NCI-H1417 treated with DMSO at 0.1 percent for 48 hours (cell line): ENCODE measurements at regions not wholly inside any gene's neighbourhood (a gene's known extent, or its start where the extent isn't known, plus 50 kb on each side); places are given as distances from the start of the nearest gene placed in this dataset.
"Not testable (repeated sequence)": the region's sequence is repeated elsewhere in the genome, so short reads cannot be mapped to it uniquely, and the experiment has no call there.

ENCODE experiments used
- DNase-seq: peaks from one replicate; lab custom pipeline; 2025; lab: John Stamatoyannopoulos, UW

- DNase-seq: no peak
Measured at GRCh38 chr7:20083781-20084180, 133.4 kb downstream of the MACC1 start.

DNA sequence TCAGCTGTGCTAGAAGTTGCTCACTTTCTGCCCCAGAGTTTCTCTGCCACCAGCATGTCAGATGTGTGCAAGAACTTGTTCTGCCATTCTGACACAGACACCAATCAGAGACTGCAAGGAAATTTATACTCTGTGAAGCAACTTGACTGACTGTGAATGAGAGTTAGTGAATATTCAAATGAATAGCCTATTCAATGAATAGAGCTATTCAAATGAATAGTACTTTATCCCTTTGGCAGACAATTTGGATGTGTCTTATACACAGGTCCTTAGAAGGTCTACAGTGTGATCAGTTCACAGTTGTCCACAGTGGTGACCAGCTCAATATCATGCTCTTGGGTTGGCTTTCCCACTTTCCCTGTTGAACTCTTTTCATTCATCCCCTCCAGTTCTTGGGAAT lies 138.1 kb downstream of the MACC1 start:
- no peak for DNase-seq

DNA sequence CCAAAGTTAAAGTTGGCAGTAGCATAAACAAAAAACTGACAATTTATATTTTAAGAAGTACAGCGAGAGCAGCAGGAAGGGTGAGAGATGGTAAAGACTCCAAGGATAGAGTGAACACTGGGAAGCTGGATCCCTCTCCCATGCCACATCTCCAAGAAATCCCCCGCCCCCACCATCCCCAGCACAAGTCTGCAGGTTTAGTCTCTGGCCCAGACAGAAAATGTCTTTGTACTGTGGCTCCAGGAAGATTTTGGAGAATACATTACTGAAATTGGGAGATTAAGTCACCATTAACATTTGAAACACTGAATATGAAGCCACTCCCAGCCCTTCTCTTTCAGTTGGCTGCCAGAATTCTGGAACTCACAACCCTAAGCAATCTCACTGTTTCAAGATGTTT lies 140.3 kb downstream of the MACC1 start:
- no peak for DNase-seq

- no peak for DNase-seq
Measured at GRCh38 chr7:20075992-20076820, 141.0 kb downstream of the MACC1 start.

GRCh38 chr7:20075440-20075839 lies 141.7 kb downstream of the MACC1 start:
- DNase-seq: no peak

DNA sequence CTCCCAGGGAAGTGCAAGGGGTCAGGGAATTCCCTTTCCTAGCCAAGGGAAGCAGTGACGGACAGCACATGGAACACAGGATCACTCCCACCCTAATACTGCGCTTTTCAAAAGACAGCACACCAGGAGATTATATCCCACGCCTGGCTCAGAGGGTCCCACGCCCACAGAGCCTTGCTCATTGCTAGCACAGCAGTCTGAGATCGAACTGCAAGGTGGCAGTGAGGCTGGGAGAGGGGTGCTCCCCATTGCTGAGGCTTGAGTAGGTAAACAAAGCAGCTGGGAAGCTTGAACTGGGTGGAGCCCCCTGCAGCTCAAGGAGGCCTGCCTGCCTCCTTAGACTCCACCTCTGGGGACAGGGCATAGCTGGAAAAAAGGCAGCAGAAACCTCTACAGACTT lies 149.2 kb downstream of the MACC1 start:
- not testable (repeated sequence) for DNase-seq

DNA sequence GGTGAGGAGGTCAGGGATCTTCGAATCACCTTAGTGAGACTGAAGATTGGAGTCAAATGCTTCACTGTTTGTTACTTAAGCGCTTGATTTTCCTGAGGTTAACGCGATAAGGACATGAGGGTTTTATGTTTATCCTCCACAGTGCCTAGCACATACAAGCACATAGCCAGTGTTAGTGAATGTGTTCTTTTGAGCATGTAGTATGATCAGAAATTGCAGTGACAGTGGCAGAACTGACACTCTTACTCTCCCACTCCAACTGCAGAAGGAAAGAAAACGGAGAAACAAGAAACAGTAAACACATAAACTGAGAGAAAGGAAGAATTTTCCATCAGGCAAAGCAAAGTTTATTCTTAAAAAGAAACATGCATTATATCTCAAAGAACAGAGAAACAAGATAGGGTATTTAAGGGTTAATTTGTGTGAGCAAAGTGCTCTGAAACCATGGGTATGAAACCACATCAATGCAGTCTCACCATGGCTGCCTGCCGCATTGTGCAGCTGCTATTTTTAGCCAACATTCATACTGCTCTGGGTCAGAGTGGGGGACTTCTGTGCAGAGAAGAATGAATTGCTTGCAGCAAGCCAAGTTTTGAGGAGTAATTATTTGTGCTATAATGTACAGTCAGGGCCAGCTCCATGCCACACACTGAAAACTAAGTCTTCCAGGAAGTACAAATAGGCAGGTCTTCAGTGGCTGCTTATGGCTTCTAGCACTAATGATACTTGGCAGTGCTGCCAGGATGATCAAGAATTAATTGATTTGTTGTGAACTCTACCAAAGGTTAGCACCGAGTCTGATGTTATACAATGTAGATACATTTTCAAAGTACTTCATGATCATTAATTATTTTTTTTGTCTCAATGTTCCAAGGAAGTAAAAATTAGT lies 152.0 kb downstream of the MACC1 start:
- DNase-seq: no peak

DNA sequence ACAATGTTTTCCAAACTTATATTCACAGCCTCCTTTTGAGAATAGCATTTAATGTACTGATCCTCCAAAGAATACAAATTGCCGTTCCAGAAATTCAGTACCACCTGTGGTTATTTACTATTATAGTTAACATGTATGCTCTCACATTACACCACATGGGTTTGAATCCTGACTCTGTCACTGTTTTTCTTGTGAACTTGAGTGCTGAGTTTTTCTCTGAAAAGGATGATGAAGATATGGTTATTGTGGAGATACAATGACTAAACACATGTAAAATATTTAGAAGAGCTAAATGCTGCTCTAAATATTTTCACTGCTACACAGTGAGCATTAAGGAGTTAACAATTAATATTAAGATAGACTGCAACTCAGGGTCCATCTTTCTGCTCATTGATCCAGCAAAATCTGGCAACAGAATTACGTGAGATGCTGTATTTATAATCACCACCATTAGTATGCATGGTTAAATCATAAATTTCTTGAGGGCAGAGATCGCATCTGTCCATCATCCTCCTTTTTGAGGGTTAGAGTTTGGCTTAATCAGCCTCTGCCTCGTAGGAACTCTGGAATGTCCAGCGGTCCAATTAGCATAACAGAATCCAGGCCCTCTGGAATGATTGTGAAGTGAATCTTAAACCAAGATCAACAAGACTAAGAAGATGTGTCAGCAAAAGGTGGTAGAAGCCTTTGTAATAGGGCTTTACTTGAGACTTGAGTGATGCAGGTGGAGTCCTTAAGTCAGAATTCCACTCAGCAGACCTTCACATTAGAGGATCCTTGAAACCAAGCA lies 152.8 kb downstream of the MACC1 start:
- DNase-seq: no peak

DNA sequence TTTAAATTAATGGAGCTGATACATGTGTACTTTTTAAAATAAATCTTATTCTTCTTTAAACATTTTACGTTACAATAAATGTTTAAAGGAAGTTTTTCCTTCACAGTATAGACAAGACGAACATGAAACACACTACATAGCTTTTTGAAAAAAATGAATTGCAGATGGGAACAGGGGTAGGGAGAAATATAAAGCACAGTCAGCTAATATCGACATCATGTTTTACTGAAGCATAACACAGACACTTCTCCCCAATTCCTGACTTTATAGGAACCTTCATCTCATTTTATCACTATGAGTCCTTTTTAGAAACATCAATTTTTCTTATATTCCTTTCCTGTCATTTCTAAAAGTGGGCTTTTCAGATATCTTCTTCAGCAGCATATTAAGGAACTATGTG lies 153.5 kb downstream of the MACC1 start:
- DNase-seq: no peak

- no peak for DNase-seq
Measured at GRCh38 chr7:20062932-20063331, 154.3 kb downstream of the MACC1 start.

- no peak for DNase-seq
Measured at GRCh38 chr7:20053334-20054104, 163.7 kb downstream of the MACC1 start.

GRCh38 chr7:20050241-20050966 lies 166.8 kb downstream of the MACC1 start:
- DNase-seq: no peak

- no peak for DNase-seq
Measured at GRCh38 chr7:20038676-20039075, 178.5 kb downstream of the MACC1 start.

GRCh38 chr7:20035279-20035875 lies 181.8 kb downstream of the MACC1 start:
- DNase-seq: no peak

DNA sequence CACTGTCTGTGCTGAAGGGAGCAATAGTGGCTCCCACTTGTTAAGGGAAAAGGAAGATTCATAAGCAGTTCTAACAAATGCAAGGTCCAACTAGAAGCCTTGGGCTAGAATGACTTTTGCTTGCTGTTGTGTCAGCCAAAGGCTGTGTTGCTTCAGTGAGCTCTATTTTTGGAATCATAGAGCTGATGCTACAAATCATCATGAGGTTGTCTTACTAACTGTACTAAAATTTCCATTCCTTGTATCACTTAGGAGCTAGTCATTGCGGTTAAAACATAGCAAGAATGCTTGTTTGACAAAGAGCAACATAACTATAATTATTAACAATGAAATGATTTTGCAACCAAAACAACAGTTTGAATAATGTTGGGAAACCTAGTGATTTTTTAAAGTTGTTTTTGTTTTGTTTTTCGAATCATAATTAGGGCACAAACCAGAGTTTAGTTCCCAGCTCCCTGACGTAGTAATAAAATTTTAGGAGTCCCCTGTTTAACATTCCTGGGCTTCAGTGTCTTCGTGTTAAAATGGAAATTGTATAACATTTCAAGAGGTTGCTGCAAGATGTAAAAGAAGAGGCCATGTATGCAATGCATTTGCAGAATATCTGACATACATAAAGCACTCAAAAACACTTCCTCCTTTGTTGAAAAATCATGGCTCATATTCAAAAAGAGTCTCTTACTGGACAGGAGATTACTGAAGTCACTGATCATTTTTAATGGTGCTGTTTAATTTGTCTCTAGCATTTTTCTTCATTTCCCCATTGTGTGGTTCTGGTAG lies 183.4 kb downstream of the MACC1 start:
- DNase-seq: no peak

- DNase-seq: no peak
Measured at GRCh38 chr7:20032741-20033140, 184.4 kb downstream of the MACC1 start.

DNA sequence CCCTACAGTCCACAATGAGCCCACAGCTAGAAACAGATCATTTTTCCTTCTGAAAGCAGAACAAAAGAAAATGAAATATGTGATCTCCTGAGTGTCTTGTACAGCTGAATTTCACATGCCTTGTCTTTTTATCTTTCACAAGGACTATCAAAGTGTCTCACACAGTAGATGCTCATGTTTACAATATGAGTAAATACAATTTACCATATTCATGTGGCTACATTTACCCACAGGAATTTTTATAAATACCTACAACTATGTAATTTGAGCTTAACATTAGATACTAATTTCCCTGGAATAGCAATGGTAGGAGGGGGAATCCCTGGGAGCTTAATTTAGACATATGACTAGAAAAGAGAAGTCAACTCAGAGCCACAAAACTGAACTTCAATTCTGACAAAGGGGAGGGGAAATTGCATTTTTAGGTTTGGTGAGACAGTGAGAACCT lies 186.2 kb downstream of the MACC1 start:
- no peak for DNase-seq

- no peak for DNase-seq
Measured at GRCh38 chr7:20030417-20030816, 186.8 kb downstream of the MACC1 start.

- no peak for DNase-seq
Measured at GRCh38 chr7:20026762-20027161, 190.4 kb downstream of the MACC1 start.

DNA sequence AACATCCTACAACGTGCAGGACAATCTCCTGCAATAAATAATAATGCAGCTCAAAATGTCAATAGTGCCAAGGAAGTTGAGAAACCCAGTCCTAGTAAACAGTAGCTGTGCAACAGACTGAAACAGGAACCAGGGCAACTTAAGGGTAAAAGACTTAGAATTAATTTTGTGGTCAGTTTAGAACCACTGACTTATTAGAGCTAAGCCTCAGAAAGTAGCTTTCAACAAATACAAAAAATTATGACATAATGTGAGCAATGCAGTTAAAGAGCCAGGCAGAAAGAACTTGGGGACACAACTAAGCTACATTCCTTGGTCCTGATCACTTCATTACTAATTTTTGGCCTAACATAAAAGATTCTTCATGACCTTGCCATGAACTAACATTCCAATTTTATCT lies 195.4 kb downstream of the MACC1 start:
- no peak for DNase-seq
